ENCODE measurements at regions not wholly inside any gene's neighbourhood (a gene's known extent, or its start where the extent isn't known, plus 50 kb on each side); places are given as distances from the start of the nearest gene placed in this dataset.

DNA sequence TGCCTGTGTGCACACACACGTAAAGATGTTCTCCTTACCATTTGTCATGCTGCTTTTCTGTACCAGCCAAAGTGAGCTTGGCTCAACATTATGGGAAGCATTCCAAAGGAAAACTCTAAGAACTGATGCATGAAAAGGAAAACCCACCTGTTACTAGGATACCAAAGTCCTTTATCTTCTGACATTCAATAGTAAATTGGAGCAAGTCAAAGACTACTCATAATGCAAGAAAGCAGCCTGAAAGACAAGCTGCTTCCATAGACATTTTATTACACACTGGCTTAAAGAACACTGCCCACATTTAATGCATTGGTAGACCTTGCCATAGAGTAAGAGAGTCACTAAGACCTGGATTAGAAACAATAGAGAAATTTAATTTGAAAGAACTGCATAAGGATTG is 159.0 kb downstream of the LRIG3 start:
- TF ChIP-seq, protein P1, sequence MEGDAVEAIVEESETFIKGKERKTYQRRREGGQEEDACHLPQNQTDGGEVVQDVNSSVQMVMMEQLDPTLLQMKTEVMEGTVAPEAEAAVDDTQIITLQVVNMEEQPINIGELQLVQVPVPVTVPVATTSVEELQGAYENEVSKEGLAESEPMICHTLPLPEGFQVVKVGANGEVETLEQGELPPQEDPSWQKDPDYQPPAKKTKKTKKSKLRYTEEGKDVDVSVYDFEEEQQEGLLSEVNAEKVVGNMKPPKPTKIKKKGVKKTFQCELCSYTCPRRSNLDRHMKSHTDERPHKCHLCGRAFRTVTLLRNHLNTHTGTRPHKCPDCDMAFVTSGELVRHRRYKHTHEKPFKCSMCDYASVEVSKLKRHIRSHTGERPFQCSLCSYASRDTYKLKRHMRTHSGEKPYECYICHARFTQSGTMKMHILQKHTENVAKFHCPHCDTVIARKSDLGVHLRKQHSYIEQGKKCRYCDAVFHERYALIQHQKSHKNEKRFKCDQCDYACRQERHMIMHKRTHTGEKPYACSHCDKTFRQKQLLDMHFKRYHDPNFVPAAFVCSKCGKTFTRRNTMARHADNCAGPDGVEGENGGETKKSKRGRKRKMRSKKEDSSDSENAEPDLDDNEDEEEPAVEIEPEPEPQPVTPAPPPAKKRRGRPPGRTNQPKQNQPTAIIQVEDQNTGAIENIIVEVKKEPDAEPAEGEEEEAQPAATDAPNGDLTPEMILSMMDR (IDR thresholded peaks at IDR 0.05 in 2 of 3, conservative IDR thresholded peaks at IDR 0.05 in 1 of 3; ENCODE audit: borderline replicate concordance in 1 of 3, insufficient read depth in 1 of 3, low read depth in 2 of 3, low read length in 2 of 3) = no peak
- TF ChIP-seq POLR2A (IDR thresholded peaks at IDR 0.05; ENCODE audit: borderline replicate concordance, extremely low read depth, insufficient read depth, insufficient read length) (no peak), YY1 (IDR thresholded peaks at IDR 0.05; ENCODE audit: extremely low read depth, insufficient replicate concordance, low read depth, low read length) (no peak), POLR2AphosphoS5 (IDR thresholded peaks at IDR 0.05; ENCODE audit: low read depth, low read length) (no peak), SIN3A (IDR thresholded peaks at IDR 0.05; ENCODE audit: low read depth) (no peak), FOSL1 (IDR thresholded peaks at IDR 0.05; ENCODE audit: low read depth) (no peak), SRF (IDR thresholded peaks at IDR 0.05; ENCODE audit: low read depth) (no peak), EZH2 (IDR thresholded peaks at IDR 0.05) (no peak)
- TF ChIP-seq, protein P2, sequence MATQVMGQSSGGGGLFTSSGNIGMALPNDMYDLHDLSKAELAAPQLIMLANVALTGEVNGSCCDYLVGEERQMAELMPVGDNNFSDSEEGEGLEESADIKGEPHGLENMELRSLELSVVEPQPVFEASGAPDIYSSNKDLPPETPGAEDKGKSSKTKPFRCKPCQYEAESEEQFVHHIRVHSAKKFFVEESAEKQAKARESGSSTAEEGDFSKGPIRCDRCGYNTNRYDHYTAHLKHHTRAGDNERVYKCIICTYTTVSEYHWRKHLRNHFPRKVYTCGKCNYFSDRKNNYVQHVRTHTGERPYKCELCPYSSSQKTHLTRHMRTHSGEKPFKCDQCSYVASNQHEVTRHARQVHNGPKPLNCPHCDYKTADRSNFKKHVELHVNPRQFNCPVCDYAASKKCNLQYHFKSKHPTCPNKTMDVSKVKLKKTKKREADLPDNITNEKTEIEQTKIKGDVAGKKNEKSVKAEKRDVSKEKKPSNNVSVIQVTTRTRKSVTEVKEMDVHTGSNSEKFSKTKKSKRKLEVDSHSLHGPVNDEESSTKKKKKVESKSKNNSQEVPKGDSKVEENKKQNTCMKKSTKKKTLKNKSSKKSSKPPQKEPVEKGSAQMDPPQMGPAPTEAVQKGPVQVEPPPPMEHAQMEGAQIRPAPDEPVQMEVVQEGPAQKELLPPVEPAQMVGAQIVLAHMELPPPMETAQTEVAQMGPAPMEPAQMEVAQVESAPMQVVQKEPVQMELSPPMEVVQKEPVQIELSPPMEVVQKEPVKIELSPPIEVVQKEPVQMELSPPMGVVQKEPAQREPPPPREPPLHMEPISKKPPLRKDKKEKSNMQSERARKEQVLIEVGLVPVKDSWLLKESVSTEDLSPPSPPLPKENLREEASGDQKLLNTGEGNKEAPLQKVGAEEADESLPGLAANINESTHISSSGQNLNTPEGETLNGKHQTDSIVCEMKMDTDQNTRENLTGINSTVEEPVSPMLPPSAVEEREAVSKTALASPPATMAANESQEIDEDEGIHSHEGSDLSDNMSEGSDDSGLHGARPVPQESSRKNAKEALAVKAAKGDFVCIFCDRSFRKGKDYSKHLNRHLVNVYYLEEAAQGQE (IDR thresholded peaks at IDR 0.05; ENCODE audit: low read depth) = no peak
- TF ChIP-seq, protein P3, sequence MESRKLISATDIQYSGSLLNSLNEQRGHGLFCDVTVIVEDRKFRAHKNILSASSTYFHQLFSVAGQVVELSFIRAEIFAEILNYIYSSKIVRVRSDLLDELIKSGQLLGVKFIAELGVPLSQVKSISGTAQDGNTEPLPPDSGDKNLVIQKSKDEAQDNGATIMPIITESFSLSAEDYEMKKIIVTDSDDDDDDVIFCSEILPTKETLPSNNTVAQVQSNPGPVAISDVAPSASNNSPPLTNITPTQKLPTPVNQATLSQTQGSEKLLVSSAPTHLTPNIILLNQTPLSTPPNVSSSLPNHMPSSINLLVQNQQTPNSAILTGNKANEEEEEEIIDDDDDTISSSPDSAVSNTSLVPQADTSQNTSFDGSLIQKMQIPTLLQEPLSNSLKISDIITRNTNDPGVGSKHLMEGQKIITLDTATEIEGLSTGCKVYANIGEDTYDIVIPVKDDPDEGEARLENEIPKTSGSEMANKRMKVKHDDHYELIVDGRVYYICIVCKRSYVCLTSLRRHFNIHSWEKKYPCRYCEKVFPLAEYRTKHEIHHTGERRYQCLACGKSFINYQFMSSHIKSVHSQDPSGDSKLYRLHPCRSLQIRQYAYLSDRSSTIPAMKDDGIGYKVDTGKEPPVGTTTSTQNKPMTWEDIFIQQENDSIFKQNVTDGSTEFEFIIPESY (IDR thresholded peaks at IDR 0.05; ENCODE audit: extremely low read depth, insufficient replicate concordance, low read length) = no peak
